ENCODE measurements at regions not wholly inside any gene's neighbourhood (a gene's known extent, or its start where the extent isn't known, plus 50 kb on each side); places are given as distances from the start of the nearest gene placed in this dataset.
"Not testable (repeated sequence)": the region's sequence is repeated elsewhere in the genome, so short reads cannot be mapped to it uniquely, and the experiment has no call there.

- no peaks in the 10 kb centered on the region for H3K4me1 ChIP-seq
- H3K4me3 ChIP-seq = no peak overlapping the region
- no peak for TF ChIP-seq POLR2A (IDR thresholded peaks at IDR 0.05)
- no peak for TF ChIP-seq CTCF (IDR thresholded peaks at IDR 0.05)
- H3K9me3 ChIP-seq = no peaks in the 10 kb centered on the region
- H3K27ac ChIP-seq = no peak overlapping the region
- H3K36me3 ChIP-seq = no peaks in the 10 kb centered on the region
- WGBS (ENCODE audit: insufficient coverage, low coverage, low lambda C conversion rate, missing lambda C conversion rate) = 53% methylated on average over 5 of the region's 5 CpGs
- no peak for DNase-seq
- intact Hi-C loops (cut with DNase I) = no loop called here
- ATAC-seq = no peak
- no peaks in the 10 kb centered on the region for H3K27me3 ChIP-seq
Observed at GRCh38 chr18:39230086-39230803, 1664.6 kb upstream of the CELF4 start.

- H3K9me3 ChIP-seq; H3K4me3 ChIP-seq; ATAC-seq; DNase-seq; H3K27me3 ChIP-seq; H3K36me3 ChIP-seq; H3K4me1 ChIP-seq; intact Hi-C loops (cut with DNase I); H3K27ac ChIP-seq: not testable (repeated sequence)
- 0% methylated on average over 1 of the region's 2 CpGs for WGBS (ENCODE audit: insufficient coverage, low coverage, low lambda C conversion rate, missing lambda C conversion rate)
Observed at GRCh38 chr18:39227769-39228168, 1662.2 kb upstream of the CELF4 start.

GRCh38 chr18:39225373-39225772, 1659.8 kb upstream of the CELF4 start:
- TF ChIP-seq POLR2A (IDR thresholded peaks at IDR 0.05) (no peak), CTCF (IDR thresholded peaks at IDR 0.05) (no peak)
- Histone ChIP-seq H3K27me3 (no peaks in the 10 kb centered on the region), H3K4me1 (no peaks in the 10 kb centered on the region), H3K36me3 (no peaks in the 10 kb centered on the region), H3K4me3 (no peak overlapping the region), H3K9me3 (no peaks in the 10 kb centered on the region), H3K27ac (no peak overlapping the region)
- 44% methylated on average over 1 of the region's 1 CpG for WGBS (ENCODE audit: insufficient coverage, low coverage, low lambda C conversion rate, missing lambda C conversion rate)
- intact Hi-C loops (cut with DNase I) = no loop called here
- DNase-seq = no peak
- no peak for ATAC-seq

GRCh38 chr18:39223283-39223682, 1657.7 kb upstream of the CELF4 start:
- H3K27me3 ChIP-seq = no peaks in the 10 kb centered on the region
- no peak for TF ChIP-seq CTCF (IDR thresholded peaks at IDR 0.05)
- TF ChIP-seq POLR2A (IDR thresholded peaks at IDR 0.05) = no peak
- no peaks in the 10 kb centered on the region for H3K9me3 ChIP-seq
- DNase-seq = no peak
- no peaks in the 10 kb centered on the region for H3K36me3 ChIP-seq
- no peak overlapping the region for H3K27ac ChIP-seq
- H3K4me1 ChIP-seq = no peaks in the 10 kb centered on the region
- no peak overlapping the region for H3K4me3 ChIP-seq
- ATAC-seq = no peak
- 78% methylated on average over 1 of the region's 1 CpG for WGBS (ENCODE audit: insufficient coverage, low coverage, low lambda C conversion rate, missing lambda C conversion rate)
- intact Hi-C loops (cut with DNase I) = no loop called here

- Histone ChIP-seq H3K4me3 (no peak overlapping the region), H3K27ac (no peak overlapping the region), H3K9me3 (no peaks in the 10 kb centered on the region), H3K4me1 (no peaks in the 10 kb centered on the region), H3K36me3 (no peaks in the 10 kb centered on the region), H3K27me3 (no peaks in the 10 kb centered on the region)
- intact Hi-C loops (cut with DNase I) = no loop called here
- DNase-seq (no peak), ATAC-seq (no peak)
- 33% methylated on average over 2 of the region's 2 CpGs for WGBS (ENCODE audit: insufficient coverage, low coverage, low lambda C conversion rate, missing lambda C conversion rate)
- TF ChIP-seq CTCF (IDR thresholded peaks at IDR 0.05) (no peak), POLR2A (IDR thresholded peaks at IDR 0.05) (no peak)
Observed at GRCh38 chr18:39215920-39216319, 1650.3 kb upstream of the CELF4 start.
